Activated CD8-positive, alpha-beta memory T cell treated with anti-CD3 and anti-CD28 coated beads for 24 hours (primary cell): ENCODE measurements at regions not wholly inside any gene's neighbourhood (a gene's known extent, or its start where the extent isn't known, plus 50 kb on each side); places are given as distances from the start of the nearest gene placed in this dataset.

ENCODE experiments used
- DNase-seq: peaks from one replicate; pipeline ENCODE4 v3.0.0-alpha.2; 2020

GRCh38 chr15:70293591-70294470, 196.1 kb upstream of the TLE3 start:
- peak; percentile 50 for DNase-seq

GRCh38 chr15:70293138-70293537, 195.4 kb upstream of the TLE3 start:
- DNase-seq, result no peak

GRCh38 chr15:70292076-70292760, 194.5 kb upstream of the TLE3 start:
- DNase-seq, result peak; percentile 55

GRCh38 chr15:70291305-70292075, 193.8 kb upstream of the TLE3 start:
- DNase-seq, result no peak

GRCh38 chr15:70290708-70291107, 193.0 kb upstream of the TLE3 start:
- no peak for DNase-seq

- no peak for DNase-seq
These were observed 191.7 kb upstream of the TLE3 start for GRCh38 chr15:70289191-70289955.

GRCh38 chr15:70286113-70286806, 188.5 kb upstream of the TLE3 start:
- DNase-seq, result no peak

- DNase-seq, result peak; percentile 47
These were observed 186.9 kb upstream of the TLE3 start for GRCh38 chr15:70284438-70285214.

GRCh38 chr15:70283511-70283910, 185.8 kb upstream of the TLE3 start:
- DNase-seq, result peak; percentile 53

GRCh38 chr15:70281811-70282307, 184.1 kb upstream of the TLE3 start:
- no peak for DNase-seq

- peak; percentile 54 for DNase-seq
These were observed 183.6 kb upstream of the TLE3 start for GRCh38 chr15:70281261-70281810.

- DNase-seq, result no peak
These were observed 183.1 kb upstream of the TLE3 start for GRCh38 chr15:70280781-70281180.

GRCh38 chr15:70279096-70279495, 181.4 kb upstream of the TLE3 start:
- no peak for DNase-seq

- no peak for DNase-seq
These were observed 180.9 kb upstream of the TLE3 start for GRCh38 chr15:70278644-70279043.

GRCh38 chr15:70277556-70277955, 179.8 kb upstream of the TLE3 start:
- no peak for DNase-seq

GRCh38 chr15:70276401-70276800, 178.7 kb upstream of the TLE3 start:
- DNase-seq, result no peak

GRCh38 chr15:70275461-70276138, 177.9 kb upstream of the TLE3 start:
- no peak for DNase-seq

GRCh38 chr15:70274908-70275307, 177.2 kb upstream of the TLE3 start:
- no peak for DNase-seq

GRCh38 chr15:70274255-70274880, 176.7 kb upstream of the TLE3 start:
- DNase-seq, result no peak

- DNase-seq, result no peak
These were observed 176.1 kb upstream of the TLE3 start for GRCh38 chr15:70273808-70274207.
